ENCODE measurements at regions not wholly inside any gene's neighbourhood (a gene's known extent, or its start where the extent isn't known, plus 50 kb on each side); places are given as distances from the start of the nearest gene placed in this dataset.

- no peak overlapping the region for H3K27ac ChIP-seq (ENCODE audit: extremely low read length, insufficient read depth, low read length)
- H3K4me3 ChIP-seq (replicated peaks in 1 of 3; ENCODE audit: insufficient read depth in 1 of 3, low read depth in 2 of 3, low read length in 3 of 3): no peak overlapping the region
- no peak overlapping the region for H3K4me2 ChIP-seq (ENCODE audit: low read depth, low read length)
- no peaks in the 10 kb centered on the region for H3K4me1 ChIP-seq (ENCODE audit: insufficient read depth, low read length)
- CTCF ChIA-PET (ENCODE audit: low intra/inter-chr PET ratio, low total read pairs): no interaction called here
- BruUV-seq (replicated peaks): no TSS peak
- in situ Hi-C loops (cut with HindIII; ENCODE audit: extremely low pct_ligation_motif_present, low pct_unique_long_range_greater_than_20kb): no loop called here
- no peaks in the 10 kb centered on the region for H3K36me3 ChIP-seq (replicated peaks in 1 of 2; ENCODE audit: control insufficient read depth in 1 of 2, insufficient read depth in 2 of 2, low read length in 2 of 2)
- intact Hi-C loops (cut with micrococcal nuclease; ENCODE audit: unreplicated experiment): no loop called here
- DNase-seq (ENCODE audit: low spot score): no peak
- POLR2A ChIA-PET: no interaction called here
- H3K9me3 ChIP-seq (ENCODE audit: low read length): no peaks in the 10 kb centered on the region
- no peaks in the 10 kb centered on the region for H4K20me1 ChIP-seq (ENCODE audit: insufficient read depth, low read length)
- FAIRE-seq: no peak
- no peak overlapping the region for H2AFZ ChIP-seq (ENCODE audit: low read length)
- H3K79me2 ChIP-seq (ENCODE audit: insufficient read depth, low read length): no peaks in the 10 kb centered on the region
- 0% methylated on average over 2 of the region's 2 CpGs for WGBS (ENCODE audit: low lambda C conversion rate)
- no peak for ATAC-seq
- no peak overlapping the region for H3K9ac ChIP-seq (ENCODE audit: insufficient read depth, low read depth, low read length)
- no peaks in the 10 kb centered on the region; a peak in 1 of 5 replicates for H3K27me3 ChIP-seq (ENCODE audit: control insufficient read depth in 1 of 2, insufficient read depth in 2 of 2, low read length in 2 of 2)
- TF ChIP-seq SKI (IDR thresholded peaks at IDR 0.05; ENCODE audit: partially characterized antibody): no peak
- no peak for TF ChIP-seq TP53 (CRISPR knock-in tag; conservative IDR thresholded peaks at IDR 0.05)
- TF ChIP-seq, protein P1, sequence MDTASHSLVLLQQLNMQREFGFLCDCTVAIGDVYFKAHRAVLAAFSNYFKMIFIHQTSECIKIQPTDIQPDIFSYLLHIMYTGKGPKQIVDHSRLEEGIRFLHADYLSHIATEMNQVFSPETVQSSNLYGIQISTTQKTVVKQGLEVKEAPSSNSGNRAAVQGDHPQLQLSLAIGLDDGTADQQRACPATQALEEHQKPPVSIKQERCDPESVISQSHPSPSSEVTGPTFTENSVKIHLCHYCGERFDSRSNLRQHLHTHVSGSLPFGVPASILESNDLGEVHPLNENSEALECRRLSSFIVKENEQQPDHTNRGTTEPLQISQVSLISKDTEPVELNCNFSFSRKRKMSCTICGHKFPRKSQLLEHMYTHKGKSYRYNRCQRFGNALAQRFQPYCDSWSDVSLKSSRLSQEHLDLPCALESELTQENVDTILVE (CRISPR knock-in tag; IDR thresholded peaks at IDR 0.05): no peak
- TF ChIP-seq, protein P2, sequence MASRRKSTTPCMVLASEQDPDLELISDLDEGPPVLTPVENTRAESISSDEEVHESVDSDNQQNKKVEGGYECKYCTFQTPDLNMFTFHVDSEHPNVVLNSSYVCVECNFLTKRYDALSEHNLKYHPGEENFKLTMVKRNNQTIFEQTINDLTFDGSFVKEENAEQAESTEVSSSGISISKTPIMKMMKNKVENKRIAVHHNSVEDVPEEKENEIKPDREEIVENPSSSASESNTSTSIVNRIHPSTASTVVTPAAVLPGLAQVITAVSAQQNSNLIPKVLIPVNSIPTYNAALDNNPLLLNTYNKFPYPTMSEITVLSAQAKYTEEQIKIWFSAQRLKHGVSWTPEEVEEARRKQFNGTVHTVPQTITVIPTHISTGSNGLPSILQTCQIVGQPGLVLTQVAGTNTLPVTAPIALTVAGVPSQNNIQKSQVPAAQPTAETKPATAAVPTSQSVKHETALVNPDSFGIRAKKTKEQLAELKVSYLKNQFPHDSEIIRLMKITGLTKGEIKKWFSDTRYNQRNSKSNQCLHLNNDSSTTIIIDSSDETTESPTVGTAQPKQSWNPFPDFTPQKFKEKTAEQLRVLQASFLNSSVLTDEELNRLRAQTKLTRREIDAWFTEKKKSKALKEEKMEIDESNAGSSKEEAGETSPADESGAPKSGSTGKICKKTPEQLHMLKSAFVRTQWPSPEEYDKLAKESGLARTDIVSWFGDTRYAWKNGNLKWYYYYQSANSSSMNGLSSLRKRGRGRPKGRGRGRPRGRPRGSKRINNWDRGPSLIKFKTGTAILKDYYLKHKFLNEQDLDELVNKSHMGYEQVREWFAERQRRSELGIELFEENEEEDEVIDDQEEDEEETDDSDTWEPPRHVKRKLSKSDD (CRISPR knock-in tag; IDR thresholded peaks at IDR 0.05; ENCODE audit: low read depth): no peak
- TF ChIP-seq NR2F6 (IDR thresholded peaks at IDR 0.05): no peak
- no peak for TF ChIP-seq NR2F6 (CRISPR knock-in tag; IDR thresholded peaks at IDR 0.05)
- TF ChIP-seq SRSF4 (IDR thresholded peaks at IDR 0.05; ENCODE audit: low read depth, low read length, poor library complexity, severe bottlenecking): no peak
- TF ChIP-seq ZNF160 (CRISPR knock-in tag; IDR thresholded peaks at IDR 0.05): no peak
- TF ChIP-seq CSRNP1 (CRISPR knock-in tag; IDR thresholded peaks at IDR 0.05): no peak
- no peak for TF ChIP-seq ZNF367 (CRISPR knock-in tag; IDR thresholded peaks at IDR 0.05; ENCODE audit: borderline replicate concordance)
- no peak for TF ChIP-seq DPF2 (CRISPR knock-in tag; IDR thresholded peaks at IDR 0.05; ENCODE audit: borderline replicate concordance, low read depth)
- TF ChIP-seq, protein P3, sequence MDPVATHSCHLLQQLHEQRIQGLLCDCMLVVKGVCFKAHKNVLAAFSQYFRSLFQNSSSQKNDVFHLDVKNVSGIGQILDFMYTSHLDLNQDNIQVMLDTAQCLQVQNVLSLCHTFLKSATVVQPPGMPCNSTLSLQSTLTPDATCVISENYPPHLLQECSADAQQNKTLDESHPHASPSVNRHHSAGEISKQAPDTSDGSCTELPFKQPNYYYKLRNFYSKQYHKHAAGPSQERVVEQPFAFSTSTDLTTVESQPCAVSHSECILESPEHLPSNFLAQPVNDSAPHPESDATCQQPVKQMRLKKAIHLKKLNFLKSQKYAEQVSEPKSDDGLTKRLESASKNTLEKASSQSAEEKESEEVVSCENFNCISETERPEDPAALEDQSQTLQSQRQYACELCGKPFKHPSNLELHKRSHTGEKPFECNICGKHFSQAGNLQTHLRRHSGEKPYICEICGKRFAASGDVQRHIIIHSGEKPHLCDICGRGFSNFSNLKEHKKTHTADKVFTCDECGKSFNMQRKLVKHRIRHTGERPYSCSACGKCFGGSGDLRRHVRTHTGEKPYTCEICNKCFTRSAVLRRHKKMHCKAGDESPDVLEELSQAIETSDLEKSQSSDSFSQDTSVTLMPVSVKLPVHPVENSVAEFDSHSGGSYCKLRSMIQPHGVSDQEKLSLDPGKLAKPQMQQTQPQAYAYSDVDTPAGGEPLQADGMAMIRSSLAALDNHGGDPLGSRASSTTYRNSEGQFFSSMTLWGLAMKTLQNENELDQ (CRISPR knock-in tag; IDR thresholded peaks at IDR 0.05; ENCODE audit: borderline replicate concordance): no peak
Measured at GRCh38 chr11:123344790-123345357, 85.2 kb upstream of the GRAMD1B start.

Measured in HepG2 (cell line).